SK-N-SH (cell line): ENCODE measurements at regions not wholly inside any gene's neighbourhood (a gene's known extent, or its start where the extent isn't known, plus 50 kb on each side); places are given as distances from the start of the nearest gene placed in this dataset.
A peak's percentile ranks its signal among the peaks of the same experiment; 100 is the strongest.

Experiments used
- CTCF ChIA-PET: fragments of 300-600, 350-600 bp; formaldehyde crosslinking; extraction: SDS; loops from one replicate; lab custom pipeline; 2021; lab: Yijun Ruan, JAX
- POLR2A ChIA-PET: fragments of 350-600 bp; sonication (Branson Sonifier 250); formaldehyde crosslinking; extraction: SDS; loops from one replicate; lab custom pipeline; 2020; ENCODE audit warnings: antibody characterized with exemption, inconsistent platforms; lab: Yijun Ruan, JAX
- DNase-seq: peaks from one replicate; pipeline ENCODE4 v3.0.0; 2012
- H2AFZ ChIP-seq: fragments of 200-600 bp; sonication (generic); 2 replicates; pipeline ENCODE4 v1.8.1; 2016; ENCODE audit warnings: antibody characterized with exemption, mild to moderate bottlenecking, low read depth
- H3F3A ChIP-seq: fragments of 200-600 bp; sonication (generic); replicated peaks from 2 replicates; pipeline ENCODE3; 2016; ENCODE audit warnings: antibody characterized with exemption, mild to moderate bottlenecking; ENCODE audit not compliant: insufficient read depth
- H3K27ac ChIP-seq, 2 experiments: fragments of 200-500 bp in 1 of 2; fragments of 200-600 bp in 1 of 2; sonication (Bioruptor generic) in 1 of 2; sonication (generic), shearing (Covaris generic) in 1 of 2; 2 replicates each; pipeline versions ENCODE4 v1.5.1 to v1.6.1; 2014 to 2016; ENCODE audit warnings: low read depth in 2 of 2, inconsistent platforms in 1 of 2, low read length in 1 of 2, mild to moderate bottlenecking in 1 of 2, mixed read lengths in 1 of 2
- H3K27me3 ChIP-seq: fragments of 200-600 bp; sonication (generic), shearing (Covaris generic); 2 replicates; pipeline ENCODE4 v1.6.1; 2016; ENCODE audit warnings: mixed run types; ENCODE audit not compliant: insufficient read depth
- H3K36me3 ChIP-seq, 2 experiments: fragments of 200-500 bp in 1 of 2; fragments of 200-600 bp in 1 of 2; sonication (Bioruptor generic) in 1 of 2; sonication (generic) in 1 of 2; replicated peaks in 1 of 2; 2 replicates each; pipeline versions ENCODE3 to v1.5.1; 2014 to 2016; ENCODE audit warnings: low read length in 1 of 2, mild to moderate bottlenecking in 1 of 2; ENCODE audit not compliant: insufficient read depth in 2 of 2, control insufficient read depth in 1 of 2
- H3K4me1 ChIP-seq, 2 experiments: fragments of 200-500 bp in 1 of 2; fragments of 200-600 bp in 1 of 2; sonication (Bioruptor generic) in 1 of 2; sonication (generic), shearing (Covaris generic) in 1 of 2; 2 replicates each; pipeline versions ENCODE4 v1.5.1 to v1.6.1; 2014 to 2016; ENCODE audit warnings: low read depth in 1 of 2, low read length in 1 of 2, mixed run types in 1 of 2; ENCODE audit not compliant: insufficient read depth in 2 of 2, control insufficient read depth in 1 of 2
- H3K4me2 ChIP-seq: fragments of 200-600 bp; sonication (generic), shearing (Covaris generic); 2 replicates; pipeline ENCODE4 v1.6.1; 2017; ENCODE audit warnings: mixed run types
- H3K4me3 ChIP-seq, 2 experiments: fragments of 200-500 bp in 1 of 2; fragments of 200-600 bp in 1 of 2; sonication (Bioruptor generic) in 1 of 2; sonication (generic), shearing (Covaris generic) in 1 of 2; 2 replicates each; pipeline versions ENCODE4 v1.5.1 to v1.8.1; 2014 to 2016; ENCODE audit warnings: low read depth in 2 of 2, inconsistent platforms in 1 of 2, low read length in 1 of 2, mild to moderate bottlenecking in 1 of 2, mixed read lengths in 1 of 2, moderate library complexity in 1 of 2
- H3K79me2 ChIP-seq: fragments of 200-600 bp; sonication (generic); 2 replicates; pipeline ENCODE4 v1.8.1; 2017; ENCODE audit warnings: mild to moderate bottlenecking; ENCODE audit not compliant: insufficient read depth
- H3K9ac ChIP-seq: fragments of 200-600 bp; sonication (generic); 2 replicates; pipeline ENCODE4 v1.6.1; 2017; ENCODE audit warnings: mixed run types
- H3K9me2 ChIP-seq: fragments of 200-600 bp; sonication (generic); 2 replicates; pipeline ENCODE4 v1.6.1; 2017; ENCODE audit warnings: mixed run types
- H3K9me3 ChIP-seq: fragments of 200-600 bp; sonication (generic); 2 replicates; pipeline ENCODE4 v1.6.1; 2017; ENCODE audit warnings: mixed run types, mild to moderate bottlenecking, moderate library complexity
- H4K20me1 ChIP-seq: fragments of 200-600 bp; sonication (generic); 2 replicates; pipeline ENCODE4 v1.6.1; 2017; ENCODE audit warnings: mild to moderate bottlenecking, mixed run types; ENCODE audit not compliant: insufficient read depth
- NFIC ChIP-seq: IDR thresholded peaks from 2 replicates; pipeline ENCODE4 v1.4.0; 2012; ENCODE audit warnings: borderline replicate concordance
- WGBS: methylation state at CpG from one replicate; pipeline ENCODE4 v1.1.6; 2017; ENCODE audit warnings: low lambda C conversion rate; 5-methylcytosine and 5-hydroxymethylcytosine counted together
- small RNA-seq, 7 experiments: library from RNA; depleted of rRNA; stranded (forward); fragments of <200 nt; gene quantifications; one replicate each; pipeline ENCODE3, GENCODE V24; 2012

DNA sequence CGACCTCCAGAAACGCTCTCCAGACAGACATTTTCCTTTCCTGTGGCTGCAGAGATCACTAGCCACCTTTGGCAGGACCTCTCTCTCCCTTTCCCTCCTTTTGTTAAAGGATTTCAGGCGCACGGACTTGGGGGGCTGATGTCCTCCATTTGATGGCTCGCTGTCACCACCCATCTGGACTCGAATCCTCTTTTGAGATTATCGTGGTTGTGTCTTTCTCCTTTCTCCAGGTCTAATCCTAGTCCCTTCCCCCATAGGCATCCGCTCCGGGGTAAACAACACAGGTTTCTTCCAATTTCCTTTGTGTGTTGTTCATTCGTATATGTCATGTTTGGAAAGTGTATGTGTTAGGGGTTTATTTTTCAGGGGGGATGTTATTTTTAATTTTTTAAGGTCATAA lies 56.7 kb upstream of the SLC24A4 start:
- peaks cover 59% of the 10 kb centered on the region for H3K27me3 ChIP-seq
- POLR2A ChIA-PET, result no interaction called here

More for the DNA sequence above, 56.7 kb upstream of the SLC24A4 start:
- Histone ChIP-seq H3K9me3 (no peaks in the 10 kb centered on the region), H3K36me3 (no peaks in the 10 kb centered on the region), H3K4me1 (no peaks in the 10 kb centered on the region), H3K9ac (no peak overlapping the region), H3K4me3 (peak overlapping the region in 1 of 2 experiments; percentile 35; a peak in 1 of 4 replicates), H3K9me2 (no peaks in the 10 kb centered on the region), H4K20me1 (no peaks in the 10 kb centered on the region), H3K27ac (no peak overlapping the region), H3K4me2 (peak overlapping the region; percentile 46; the same call in 1 of the 2 replicates), H2AFZ (0 out of 2 replicates have a peak overlapping the region, but pooled peaks have one; percentile 56), H3F3A (no peaks in the 10 kb centered on the region), H3K79me2 (no peaks in the 10 kb centered on the region)
- CTCF ChIA-PET, result interaction anchor here (0.6 kb wide), 1 partner anchor 36 kb away, joined by 3 read pairs; no protein-coding TSS in a partner anchor
- no peak for DNase-seq
- TF ChIP-seq NFIC, result no peak
- 15% methylated on average over 10 of the region's 10 CpGs for WGBS

Small RNAs in the stretch of these regions (small RNA-seq; reads per million reads assigned to genes)
- 0 to 3.9 (median 0.29) reads per million in 7 experiments for gene RNU6-366P
